Astrocyte (in vitro differentiated cells and primary cell): ENCODE measurements at regions not wholly inside any gene's neighbourhood (a gene's known extent, or its start where the extent isn't known, plus 50 kb on each side); places are given as distances from the start of the nearest gene placed in this dataset.

Source experiments
- EZH2 ChIP-seq: IDR thresholded peaks from 2 replicates; pipeline ENCODE4 v1.6.1; 2012; ENCODE audit warnings: mild to moderate bottlenecking, low read length, inconsistent platforms; ENCODE audit not compliant: insufficient read depth
- TF ChIP-seq, protein P1 (sequence below): IDR thresholded peaks from 2 replicates; pipeline ENCODE4 v1.5.1; 2011; ENCODE audit warnings: low read depth, mild to moderate bottlenecking, inconsistent platforms, low read length, moderate library complexity; ENCODE audit not compliant: insufficient read depth

DNA sequence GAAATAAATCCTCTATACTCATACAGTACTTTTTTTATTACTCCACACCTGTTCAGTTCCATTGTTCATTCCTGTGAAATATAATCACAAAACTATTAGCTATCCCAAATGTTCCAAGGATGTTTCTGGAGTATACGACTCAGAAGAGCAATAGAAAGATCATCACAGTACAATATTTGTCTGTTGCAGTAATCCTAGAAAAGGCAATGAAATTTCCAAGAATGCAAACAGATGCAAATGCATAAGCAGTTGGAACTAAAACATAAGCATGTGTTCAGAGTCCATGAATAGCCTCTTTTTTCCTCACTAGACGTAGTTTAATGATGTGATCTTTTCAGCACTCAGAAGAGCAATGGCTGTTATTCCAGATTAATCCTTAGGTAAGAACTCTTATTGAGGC, 55.2 kb downstream of the RTL3 start:
- TF ChIP-seq, protein P1, sequence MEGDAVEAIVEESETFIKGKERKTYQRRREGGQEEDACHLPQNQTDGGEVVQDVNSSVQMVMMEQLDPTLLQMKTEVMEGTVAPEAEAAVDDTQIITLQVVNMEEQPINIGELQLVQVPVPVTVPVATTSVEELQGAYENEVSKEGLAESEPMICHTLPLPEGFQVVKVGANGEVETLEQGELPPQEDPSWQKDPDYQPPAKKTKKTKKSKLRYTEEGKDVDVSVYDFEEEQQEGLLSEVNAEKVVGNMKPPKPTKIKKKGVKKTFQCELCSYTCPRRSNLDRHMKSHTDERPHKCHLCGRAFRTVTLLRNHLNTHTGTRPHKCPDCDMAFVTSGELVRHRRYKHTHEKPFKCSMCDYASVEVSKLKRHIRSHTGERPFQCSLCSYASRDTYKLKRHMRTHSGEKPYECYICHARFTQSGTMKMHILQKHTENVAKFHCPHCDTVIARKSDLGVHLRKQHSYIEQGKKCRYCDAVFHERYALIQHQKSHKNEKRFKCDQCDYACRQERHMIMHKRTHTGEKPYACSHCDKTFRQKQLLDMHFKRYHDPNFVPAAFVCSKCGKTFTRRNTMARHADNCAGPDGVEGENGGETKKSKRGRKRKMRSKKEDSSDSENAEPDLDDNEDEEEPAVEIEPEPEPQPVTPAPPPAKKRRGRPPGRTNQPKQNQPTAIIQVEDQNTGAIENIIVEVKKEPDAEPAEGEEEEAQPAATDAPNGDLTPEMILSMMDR, result no peak
- TF ChIP-seq EZH2, result no peak
